ENCODE measurements at regions not wholly inside any gene's neighbourhood (a gene's known extent, or its start where the extent isn't known, plus 50 kb on each side); places are given as distances from the start of the nearest gene placed in this dataset.

DNA sequence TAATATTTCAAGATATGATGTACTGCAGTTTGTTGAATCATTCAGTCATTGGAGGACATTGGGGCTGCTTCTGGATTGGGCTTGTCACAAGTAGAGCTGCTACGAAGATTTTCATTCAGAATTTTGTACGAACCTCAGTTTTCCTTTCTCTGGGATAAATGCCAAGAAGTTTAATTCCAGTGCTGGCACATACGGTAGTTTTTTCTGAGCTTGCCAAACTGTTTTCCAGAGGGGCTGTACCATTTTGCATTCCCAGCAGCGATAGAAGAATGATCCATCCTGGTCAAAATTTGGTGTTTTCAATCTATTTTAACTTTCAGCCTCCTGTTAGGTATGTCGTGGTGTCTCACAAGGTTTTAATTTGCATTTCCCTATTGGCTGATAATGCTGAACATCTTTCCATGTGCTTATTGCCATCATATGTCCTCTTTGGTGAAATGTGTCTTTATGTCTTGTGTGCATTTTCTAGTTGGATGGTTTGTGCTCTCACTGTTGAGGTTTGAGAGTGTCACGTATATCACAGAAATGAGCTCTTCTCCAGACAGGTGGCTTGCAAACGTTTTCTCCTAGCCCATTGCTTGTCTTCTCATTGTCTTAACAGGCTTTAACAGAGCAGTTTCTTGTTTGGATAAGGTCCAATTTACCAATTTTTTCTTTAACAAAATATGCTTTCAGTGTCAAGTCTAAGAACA lies 612.6 kb downstream of the GALR1 start (continued):
- no peak for TF ChIP-seq ZNF281 (CRISPR knock-in tag; IDR thresholded peaks at IDR 0.05; ENCODE audit: borderline replicate concordance)
- TF ChIP-seq SAP130 (CRISPR knock-in tag; IDR thresholded peaks at IDR 0.05; ENCODE audit: low read depth), result no peak
- TF ChIP-seq ZNF550 (CRISPR knock-in tag; IDR thresholded peaks at IDR 0.05; ENCODE audit: borderline replicate concordance), result no peak
- TF ChIP-seq MBD4 (IDR thresholded peaks at IDR 0.05; ENCODE audit: borderline replicate concordance, low read length), result no peak
- no peak for TF ChIP-seq ZNF569 (CRISPR knock-in tag; IDR thresholded peaks at IDR 0.05; ENCODE audit: borderline replicate concordance)
- no peak for TF ChIP-seq ZNF775 (CRISPR knock-in tag; IDR thresholded peaks at IDR 0.05; ENCODE audit: borderline replicate concordance)
- TF ChIP-seq ZNF124 (CRISPR knock-in tag; IDR thresholded peaks at IDR 0.05), result no peak
- TF ChIP-seq ZSCAN9 (CRISPR knock-in tag; IDR thresholded peaks at IDR 0.05; ENCODE audit: borderline replicate concordance), result no peak
- no peak for TF ChIP-seq ZNF674 (CRISPR knock-in tag; IDR thresholded peaks at IDR 0.05; ENCODE audit: low read depth)
- TF ChIP-seq ZNF883 (CRISPR knock-in tag; IDR thresholded peaks at IDR 0.05; ENCODE audit: not compliant biosample characterization), result no peak

DNA sequence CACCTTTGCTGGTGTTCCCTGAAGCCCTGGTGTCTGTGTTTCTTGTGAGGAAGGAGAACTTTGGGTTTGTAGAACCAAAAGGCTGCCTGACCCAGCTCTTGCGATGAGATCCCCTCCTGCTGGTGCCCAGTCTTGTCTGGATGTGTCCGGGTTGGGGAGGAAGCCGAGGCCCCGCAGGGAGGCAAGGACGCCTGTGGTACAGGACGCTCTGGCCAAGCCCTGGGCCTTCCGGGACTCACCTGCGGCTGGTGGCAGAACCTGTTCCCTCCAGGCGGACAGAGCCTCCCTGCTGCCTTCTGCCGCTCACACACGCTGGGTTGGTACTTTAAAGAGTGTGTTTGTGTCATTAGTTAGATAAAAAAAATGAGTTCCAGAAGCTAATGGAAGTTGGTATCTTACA lies 616.2 kb downstream of the GALR1 start:
- Histone ChIP-seq H3K4me2 (ENCODE audit: low read depth, low read length) (no peak overlapping the region), H3K27me3 (ENCODE audit: control insufficient read depth in 1 of 2, insufficient read depth in 2 of 2, low read length in 2 of 2) (peaks cover under 1 to 22% of the 10 kb centered on the region in 2 experiments; a peak in 4 of 5 replicates), H3K27ac (ENCODE audit: extremely low read length, insufficient read depth, low read length) (no peak overlapping the region), H3K9me3 (ENCODE audit: low read length) (no peaks in the 10 kb centered on the region), H4K20me1 (ENCODE audit: insufficient read depth, low read length) (no peaks in the 10 kb centered on the region), H3K36me3 (replicated peaks in 1 of 2; ENCODE audit: control insufficient read depth in 1 of 2, insufficient read depth in 2 of 2, low read length in 2 of 2) (no peaks in the 10 kb centered on the region), H3K9ac (ENCODE audit: insufficient read depth, low read depth, low read length) (no peak overlapping the region), H3K4me1 (ENCODE audit: insufficient read depth, low read length) (no peaks in the 10 kb centered on the region), H3K4me3 (replicated peaks in 1 of 3; ENCODE audit: insufficient read depth in 1 of 3, low read depth in 2 of 3, low read length in 3 of 3) (no peak overlapping the region), H2AFZ (ENCODE audit: low read length) (no peak overlapping the region), H3K79me2 (ENCODE audit: insufficient read depth, low read length) (no peaks in the 10 kb centered on the region)
- ATAC-seq (no peak), FAIRE-seq (no peak), DNase-seq (ENCODE audit: low spot score) (no peak)
- in situ Hi-C loops (cut with HindIII; ENCODE audit: extremely low pct_ligation_motif_present, low pct_unique_long_range_greater_than_20kb) (no loop called here), intact Hi-C loops (cut with micrococcal nuclease; ENCODE audit: unreplicated experiment) (no loop called here)
- ChIA-PET POLR2A (no interaction called here), CTCF (ENCODE audit: low intra/inter-chr PET ratio, low total read pairs) (no interaction called here)
- no TSS peak for BruUV-seq (replicated peaks)
- WGBS (ENCODE audit: low lambda C conversion rate), result 48% methylated on average over 5 of the region's 11 CpGs
- TF ChIP-seq MXD3 (CRISPR knock-in tag; IDR thresholded peaks at IDR 0.05), result no peak
- TF ChIP-seq KLF15 (CRISPR knock-in tag; IDR thresholded peaks at IDR 0.05; ENCODE audit: borderline replicate concordance), result no peak
- no peak for TF ChIP-seq HNF4G (IDR thresholded peaks at IDR 0.05; ENCODE audit: borderline replicate concordance, low read depth, low read length)
- TF ChIP-seq HNF4G (CRISPR knock-in tag; IDR thresholded peaks at IDR 0.05; ENCODE audit: borderline replicate concordance, low read depth), result no peak
- TF ChIP-seq, protein P1, sequence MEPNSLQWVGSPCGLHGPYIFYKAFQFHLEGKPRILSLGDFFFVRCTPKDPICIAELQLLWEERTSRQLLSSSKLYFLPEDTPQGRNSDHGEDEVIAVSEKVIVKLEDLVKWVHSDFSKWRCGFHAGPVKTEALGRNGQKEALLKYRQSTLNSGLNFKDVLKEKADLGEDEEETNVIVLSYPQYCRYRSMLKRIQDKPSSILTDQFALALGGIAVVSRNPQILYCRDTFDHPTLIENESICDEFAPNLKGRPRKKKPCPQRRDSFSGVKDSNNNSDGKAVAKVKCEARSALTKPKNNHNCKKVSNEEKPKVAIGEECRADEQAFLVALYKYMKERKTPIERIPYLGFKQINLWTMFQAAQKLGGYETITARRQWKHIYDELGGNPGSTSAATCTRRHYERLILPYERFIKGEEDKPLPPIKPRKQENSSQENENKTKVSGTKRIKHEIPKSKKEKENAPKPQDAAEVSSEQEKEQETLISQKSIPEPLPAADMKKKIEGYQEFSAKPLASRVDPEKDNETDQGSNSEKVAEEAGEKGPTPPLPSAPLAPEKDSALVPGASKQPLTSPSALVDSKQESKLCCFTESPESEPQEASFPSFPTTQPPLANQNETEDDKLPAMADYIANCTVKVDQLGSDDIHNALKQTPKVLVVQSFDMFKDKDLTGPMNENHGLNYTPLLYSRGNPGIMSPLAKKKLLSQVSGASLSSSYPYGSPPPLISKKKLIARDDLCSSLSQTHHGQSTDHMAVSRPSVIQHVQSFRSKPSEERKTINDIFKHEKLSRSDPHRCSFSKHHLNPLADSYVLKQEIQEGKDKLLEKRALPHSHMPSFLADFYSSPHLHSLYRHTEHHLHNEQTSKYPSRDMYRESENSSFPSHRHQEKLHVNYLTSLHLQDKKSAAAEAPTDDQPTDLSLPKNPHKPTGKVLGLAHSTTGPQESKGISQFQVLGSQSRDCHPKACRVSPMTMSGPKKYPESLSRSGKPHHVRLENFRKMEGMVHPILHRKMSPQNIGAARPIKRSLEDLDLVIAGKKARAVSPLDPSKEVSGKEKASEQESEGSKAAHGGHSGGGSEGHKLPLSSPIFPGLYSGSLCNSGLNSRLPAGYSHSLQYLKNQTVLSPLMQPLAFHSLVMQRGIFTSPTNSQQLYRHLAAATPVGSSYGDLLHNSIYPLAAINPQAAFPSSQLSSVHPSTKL (CRISPR knock-in tag; IDR thresholded peaks at IDR 0.05), result no peak
- no peak for TF ChIP-seq ZNF556 (CRISPR knock-in tag; IDR thresholded peaks at IDR 0.05; ENCODE audit: borderline replicate concordance)
- TF ChIP-seq ZSCAN25 (CRISPR knock-in tag; IDR thresholded peaks at IDR 0.05), result no peak

All from HepG2 (cell line).